Neural cell (in vitro differentiated cells): ENCODE measurements at regions not wholly inside any gene's neighbourhood (a gene's known extent, or its start where the extent isn't known, plus 50 kb on each side); places are given as distances from the start of the nearest gene placed in this dataset.

Experiments used
- H2AFZ ChIP-seq: fragments of 200-600, 300-800 bp; sonication (generic), shearing (Covaris generic); 2 replicates; pipeline ENCODE4 v1.6.0; 2014; ENCODE audit warnings: low read depth, mild to moderate bottlenecking, antibody characterized with exemption, low read length, moderate library complexity
- H3F3A ChIP-seq: fragments of 200-600 bp; shearing (Covaris generic); 2 replicates; pipeline ENCODE4 v1.6.1; 2016; ENCODE audit warnings: mild to moderate bottlenecking, moderate library complexity, mixed read lengths, antibody characterized with exemption, low read length; ENCODE audit not compliant: insufficient read depth, poor library complexity, severe bottlenecking
- H3K27ac ChIP-seq: fragments of 200-600, 300-800 bp; sonication (generic), shearing (Covaris generic); 2 replicates; pipeline ENCODE4 v1.5.1; 2014; ENCODE audit warnings: mild to moderate bottlenecking, low read length, moderate library complexity
- H3K27me3 ChIP-seq: fragments of 300-800, 200-600 bp; sonication (generic), shearing (Covaris generic); 2 replicates; pipeline ENCODE4 v1.6.0; 2014; ENCODE audit warnings: mild to moderate bottlenecking, low read depth, low read length, moderate library complexity; ENCODE audit not compliant: insufficient read depth
- H3K36me3 ChIP-seq: fragments of 300-800, 200-600 bp; sonication (generic), shearing (Covaris generic); 2 replicates; pipeline ENCODE4 v1.5.1; 2014; ENCODE audit warnings: mild to moderate bottlenecking, antibody characterized with exemption, low read length, moderate library complexity; ENCODE audit not compliant: insufficient read depth
- H3K4me2 ChIP-seq: fragments of 300-800, 200-600 bp; sonication (generic), shearing (Covaris generic); 2 replicates; pipeline ENCODE4 v1.6.0; 2014; ENCODE audit warnings: mild to moderate bottlenecking, low read length
- H3K4me3 ChIP-seq: fragments of 300-800, 200-600 bp; sonication (generic), shearing (Covaris generic); 2 replicates; pipeline ENCODE4 v1.5.1; 2014; ENCODE audit warnings: mild to moderate bottlenecking, low read length, moderate library complexity
- H3K79me2 ChIP-seq: fragments of 200-600 bp; shearing (Covaris generic); replicated peaks from 2 replicates; pipeline ENCODE4 v1.6.0; 2014; ENCODE audit warnings: mild to moderate bottlenecking, low read length, moderate library complexity; ENCODE audit not compliant: insufficient read depth
- H3K9ac ChIP-seq: fragments of 300-800, 200-600 bp; sonication (generic), shearing (Covaris generic); 2 replicates; pipeline ENCODE4 v1.6.1; 2016; ENCODE audit warnings: mild to moderate bottlenecking, low read length, mixed read lengths
- H3K9me2 ChIP-seq: fragments of 200-600 bp; shearing (Covaris generic); 2 replicates; pipeline ENCODE4 v1.6.1; 2016; ENCODE audit warnings: mild to moderate bottlenecking, low read length, mixed read lengths; ENCODE audit not compliant: insufficient read depth
- H3K9me3 ChIP-seq: fragments of 200-600, 300-800 bp; sonication (generic), shearing (Covaris generic); 2 replicates; pipeline ENCODE4 v1.6.1; 2016; ENCODE audit warnings: mild to moderate bottlenecking, mixed run types, low read length, moderate library complexity, mixed read lengths
- H4K20me1 ChIP-seq: fragments of 200-600 bp; shearing (Covaris generic); 2 replicates; pipeline ENCODE4 v1.6.1; 2016; ENCODE audit warnings: mild to moderate bottlenecking, mixed run types; ENCODE audit not compliant: insufficient read depth
- EP300 ChIP-seq: fragments of 450-650 bp; conservative IDR thresholded peaks from 2 replicates; pipeline ENCODE4 v1.6.1; 2014; ENCODE audit warnings: antibody characterized with exemption, mild to moderate bottlenecking, moderate library complexity; ENCODE audit not compliant: poor library complexity, severe bottlenecking
- EZH2 ChIP-seq: fragments of 200-600, 300-800 bp; shearing (Covaris generic), sonication (generic); IDR thresholded peaks from 2 replicates; pipeline ENCODE4 v1.6.1; 2014; ENCODE audit warnings: antibody characterized with exemption, low read length, borderline replicate concordance, mild to moderate bottlenecking; ENCODE audit not compliant: insufficient read depth, poor library complexity, severe bottlenecking
- MXI1 ChIP-seq: fragments of 450-650 bp; conservative IDR thresholded peaks from 2 replicates; pipeline ENCODE4 v1.6.1; 2014; ENCODE audit warnings: antibody characterized with exemption, mild to moderate bottlenecking; ENCODE audit not compliant: poor library complexity, severe bottlenecking
- POLR2AphosphoS5 ChIP-seq: IDR thresholded peaks from 2 replicates; pipeline ENCODE4 v1.6.1; 2012
- RAD21 ChIP-seq: fragments of 450-650 bp; conservative IDR thresholded peaks from 2 replicates; pipeline ENCODE4 v1.6.1; 2014; ENCODE audit warnings: antibody characterized with exemption, mild to moderate bottlenecking, moderate library complexity
- SMC3 ChIP-seq: fragments of 450-650 bp; conservative IDR thresholded peaks from 2 replicates; pipeline ENCODE4 v1.6.1; 2014; ENCODE audit warnings: antibody characterized with exemption, mild to moderate bottlenecking, moderate library complexity; ENCODE audit not compliant: poor library complexity
- TAF1 ChIP-seq: IDR thresholded peaks from 2 replicates; pipeline ENCODE4 v1.6.1; 2012; ENCODE audit warnings: low read depth
- small RNA-seq, 3 experiments: library from RNA; depleted of rRNA; stranded (forward); fragments of <200 nt; gene quantifications; one replicate each; pipeline ENCODE3, GENCODE V24; 2012
- TF ChIP-seq, protein P1 (sequence below): fragments of 450-650 bp; IDR thresholded peaks from 2 replicates; pipeline ENCODE4 v1.5.1; 2014; ENCODE audit warnings: antibody characterized with exemption, mild to moderate bottlenecking, moderate library complexity; ENCODE audit not compliant: poor library complexity, severe bottlenecking
- TF ChIP-seq, protein P2 (sequence below): IDR thresholded peaks from 2 replicates; pipeline ENCODE4 v1.6.1; 2012; ENCODE audit warnings: borderline replicate concordance

GRCh38 chr1:55272994-55273393, 57.8 kb upstream of the USP24 start:
- no peak overlapping the region for H2AFZ ChIP-seq

More at GRCh38 chr1:55272994-55273393, 57.8 kb upstream of the USP24 start:
- no peaks in the 10 kb centered on the region for H3K9me2 ChIP-seq
- no peaks in the 10 kb centered on the region for H4K20me1 ChIP-seq
- no peaks in the 10 kb centered on the region for H3K27me3 ChIP-seq
- TF ChIP-seq EZH2 (no peak), SMC3 (no peak), TAF1 (no peak), RAD21 (no peak), MXI1 (no peak), POLR2AphosphoS5 (no peak), EP300 (no peak)
- TF ChIP-seq, protein P1, sequence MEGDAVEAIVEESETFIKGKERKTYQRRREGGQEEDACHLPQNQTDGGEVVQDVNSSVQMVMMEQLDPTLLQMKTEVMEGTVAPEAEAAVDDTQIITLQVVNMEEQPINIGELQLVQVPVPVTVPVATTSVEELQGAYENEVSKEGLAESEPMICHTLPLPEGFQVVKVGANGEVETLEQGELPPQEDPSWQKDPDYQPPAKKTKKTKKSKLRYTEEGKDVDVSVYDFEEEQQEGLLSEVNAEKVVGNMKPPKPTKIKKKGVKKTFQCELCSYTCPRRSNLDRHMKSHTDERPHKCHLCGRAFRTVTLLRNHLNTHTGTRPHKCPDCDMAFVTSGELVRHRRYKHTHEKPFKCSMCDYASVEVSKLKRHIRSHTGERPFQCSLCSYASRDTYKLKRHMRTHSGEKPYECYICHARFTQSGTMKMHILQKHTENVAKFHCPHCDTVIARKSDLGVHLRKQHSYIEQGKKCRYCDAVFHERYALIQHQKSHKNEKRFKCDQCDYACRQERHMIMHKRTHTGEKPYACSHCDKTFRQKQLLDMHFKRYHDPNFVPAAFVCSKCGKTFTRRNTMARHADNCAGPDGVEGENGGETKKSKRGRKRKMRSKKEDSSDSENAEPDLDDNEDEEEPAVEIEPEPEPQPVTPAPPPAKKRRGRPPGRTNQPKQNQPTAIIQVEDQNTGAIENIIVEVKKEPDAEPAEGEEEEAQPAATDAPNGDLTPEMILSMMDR, result no peak
- TF ChIP-seq, protein P2, sequence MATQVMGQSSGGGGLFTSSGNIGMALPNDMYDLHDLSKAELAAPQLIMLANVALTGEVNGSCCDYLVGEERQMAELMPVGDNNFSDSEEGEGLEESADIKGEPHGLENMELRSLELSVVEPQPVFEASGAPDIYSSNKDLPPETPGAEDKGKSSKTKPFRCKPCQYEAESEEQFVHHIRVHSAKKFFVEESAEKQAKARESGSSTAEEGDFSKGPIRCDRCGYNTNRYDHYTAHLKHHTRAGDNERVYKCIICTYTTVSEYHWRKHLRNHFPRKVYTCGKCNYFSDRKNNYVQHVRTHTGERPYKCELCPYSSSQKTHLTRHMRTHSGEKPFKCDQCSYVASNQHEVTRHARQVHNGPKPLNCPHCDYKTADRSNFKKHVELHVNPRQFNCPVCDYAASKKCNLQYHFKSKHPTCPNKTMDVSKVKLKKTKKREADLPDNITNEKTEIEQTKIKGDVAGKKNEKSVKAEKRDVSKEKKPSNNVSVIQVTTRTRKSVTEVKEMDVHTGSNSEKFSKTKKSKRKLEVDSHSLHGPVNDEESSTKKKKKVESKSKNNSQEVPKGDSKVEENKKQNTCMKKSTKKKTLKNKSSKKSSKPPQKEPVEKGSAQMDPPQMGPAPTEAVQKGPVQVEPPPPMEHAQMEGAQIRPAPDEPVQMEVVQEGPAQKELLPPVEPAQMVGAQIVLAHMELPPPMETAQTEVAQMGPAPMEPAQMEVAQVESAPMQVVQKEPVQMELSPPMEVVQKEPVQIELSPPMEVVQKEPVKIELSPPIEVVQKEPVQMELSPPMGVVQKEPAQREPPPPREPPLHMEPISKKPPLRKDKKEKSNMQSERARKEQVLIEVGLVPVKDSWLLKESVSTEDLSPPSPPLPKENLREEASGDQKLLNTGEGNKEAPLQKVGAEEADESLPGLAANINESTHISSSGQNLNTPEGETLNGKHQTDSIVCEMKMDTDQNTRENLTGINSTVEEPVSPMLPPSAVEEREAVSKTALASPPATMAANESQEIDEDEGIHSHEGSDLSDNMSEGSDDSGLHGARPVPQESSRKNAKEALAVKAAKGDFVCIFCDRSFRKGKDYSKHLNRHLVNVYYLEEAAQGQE, result no peak
- H3K36me3 ChIP-seq, result no peaks in the 10 kb centered on the region
- H3K9ac ChIP-seq, result no peak overlapping the region
- H3K4me2 ChIP-seq, result no peak overlapping the region
- H3F3A ChIP-seq, result no peaks in the 10 kb centered on the region
- no peaks in the 10 kb centered on the region for H3K9me3 ChIP-seq
- H3K79me2 ChIP-seq, result no peaks in the 10 kb centered on the region
- no peak overlapping the region for H3K4me3 ChIP-seq
- H3K27ac ChIP-seq, result no peak overlapping the region

Small RNA genes lying in the stretch of these regions (small RNA-seq; reads per million reads assigned to genes)
- gene RF00019 (0 to 1.2 (median 0) reads per million in 3 experiments), gene RNU6-830P (0 reads per million in 3 experiments)
